Neutrophil (primary cell): ENCODE measurements at regions not wholly inside any gene's neighbourhood (a gene's known extent, or its start where the extent isn't known, plus 50 kb on each side); places are given as distances from the start of the nearest gene placed in this dataset.
"Not testable (repeated sequence)": the region's sequence is repeated elsewhere in the genome, so short reads cannot be mapped to it uniquely, and the experiment has no call there.

Experiments
- H3K27ac ChIP-seq: fragments of 200-600 bp; sonication (generic); 2 replicates; pipeline ENCODE4 v1.5.1; 2016; ENCODE audit warnings: mild to moderate bottlenecking, moderate library complexity
- H3K27me3 ChIP-seq: fragments of 200-600 bp; sonication (generic); 2 replicates; pipeline ENCODE4 v1.6.0; 2016; ENCODE audit warnings: mild to moderate bottlenecking
- H3K36me3 ChIP-seq: fragments of 200-600 bp; sonication (generic); 2 replicates; pipeline ENCODE4 v1.5.1; 2017
- H3K4me1 ChIP-seq, 2 experiments: fragments of 200-600 bp in 1 of 2; sonication (generic) in 1 of 2; 1 replicate in 1 of 2; 2 replicates in 1 of 2; pipeline versions ENCODE4 v1.5.1 to v1.6.1; 2013 to 2016; ENCODE audit warnings: low read depth in 1 of 2, low read length in 1 of 2, mild to moderate bottlenecking in 1 of 2, moderate library complexity in 1 of 2; ENCODE audit not compliant: control insufficient read depth in 1 of 2, insufficient read depth in 1 of 2
- H3K4me3 ChIP-seq, 2 experiments: fragments of 200-600 bp in 1 of 2; sonication (generic) in 1 of 2; 1 replicate in 1 of 2; 2 replicates in 1 of 2; pipeline ENCODE4 v1.5.1; 2013 to 2016; ENCODE audit warnings: low read depth in 1 of 2, low read length in 1 of 2, mild to moderate bottlenecking in 1 of 2, moderate library complexity in 1 of 2
- H3K9me3 ChIP-seq: fragments of 200-600 bp; sonication (generic); 2 replicates; pipeline ENCODE4 v1.5.1; 2016
- CTCF ChIP-seq: fragments of 200-600 bp; sonication (generic); IDR thresholded peaks from 2 replicates; pipeline ENCODE4 v1.5.1; 2016; ENCODE audit warnings: antibody characterized with exemption

DNA sequence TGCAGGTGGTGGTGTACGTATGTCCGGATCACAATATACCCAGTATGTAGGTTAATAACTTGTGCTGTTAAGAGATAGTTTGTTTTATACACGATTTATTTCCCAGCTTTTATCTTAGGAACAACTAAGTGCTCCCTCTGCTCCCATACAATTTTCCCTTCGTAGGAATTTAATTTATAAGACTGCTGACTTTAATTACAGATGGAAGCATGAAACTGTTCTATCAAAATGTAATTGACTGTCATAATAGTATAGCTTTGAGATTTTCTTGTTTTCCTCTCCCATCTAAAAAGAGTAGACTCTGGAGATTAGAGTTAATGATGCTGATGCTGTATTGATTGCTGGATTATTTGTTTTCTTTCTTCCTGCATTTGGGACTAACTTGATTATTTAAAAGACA lies 370.7 kb upstream of the SGO1 start:
- Histone ChIP-seq H3K36me3 (no peaks in the 10 kb centered on the region), H3K4me3 (no peak overlapping the region), H3K27me3 (no peaks in the 10 kb centered on the region), H3K9me3 (no peaks in the 10 kb centered on the region), H3K27ac (no peak overlapping the region), H3K4me1 (no peaks in the 10 kb centered on the region)
- no peak for TF ChIP-seq CTCF

GRCh38 chr3:20552605-20553275 lies 366.7 kb upstream of the SGO1 start:
- Histone ChIP-seq H3K36me3 (no peaks in the 10 kb centered on the region), H3K9me3 (no peaks in the 10 kb centered on the region), H3K4me3 (no peak overlapping the region), H3K27me3 (no peaks in the 10 kb centered on the region), H3K27ac (no peak overlapping the region), H3K4me1 (no peaks in the 10 kb centered on the region)
- TF ChIP-seq CTCF: no peak

GRCh38 chr3:20547361-20548269 lies 361.6 kb upstream of the SGO1 start:
- not testable (repeated sequence) for H3K27me3 ChIP-seq, H3K9me3 ChIP-seq, H3K27ac ChIP-seq, H3K4me1 ChIP-seq, H3K36me3 ChIP-seq, H3K4me3 ChIP-seq

GRCh38 chr3:20546636-20547035 lies 360.6 kb upstream of the SGO1 start:
- no peaks in the 10 kb centered on the region for H3K36me3 ChIP-seq
- H3K9me3 ChIP-seq: no peaks in the 10 kb centered on the region
- H3K27me3 ChIP-seq: no peaks in the 10 kb centered on the region
- no peak overlapping the region for H3K27ac ChIP-seq
- TF ChIP-seq CTCF: no peak
- no peaks in the 10 kb centered on the region for H3K4me1 ChIP-seq
- no peak overlapping the region for H3K4me3 ChIP-seq

GRCh38 chr3:20543535-20544226 lies 357.7 kb upstream of the SGO1 start:
- TF ChIP-seq CTCF: no peak
- no peaks in the 10 kb centered on the region for H3K27me3 ChIP-seq
- H3K4me1 ChIP-seq: no peaks in the 10 kb centered on the region
- no peaks in the 10 kb centered on the region for H3K9me3 ChIP-seq
- H3K27ac ChIP-seq: no peak overlapping the region
- H3K36me3 ChIP-seq: no peaks in the 10 kb centered on the region
- H3K4me3 ChIP-seq: no peak overlapping the region
